WTC11 (cell line): ENCODE measurements at regions not wholly inside any gene's neighbourhood (a gene's known extent, or its start where the extent isn't known, plus 50 kb on each side); places are given as distances from the start of the nearest gene placed in this dataset.
"Not testable (repeated sequence)": the region's sequence is repeated elsewhere in the genome, so short reads cannot be mapped to it uniquely, and the experiment has no call there.

Experiments used
- ATAC-seq: fragments of 200-7000 bp; cut with Tn5 transposase; 2 replicates; pipeline ENCODE4 v1.10.0; 2021; ENCODE audit warnings: mild to moderate bottlenecking, moderate library complexity
- CTCF ChIA-PET: fragments of 300-600 bp; sonication (Branson Sonifier 250); formaldehyde crosslinking; loops from one replicate; lab custom pipeline; 2021; ENCODE audit warnings: antibody characterized with exemption; lab: Charles Lee
- POLR2A ChIA-PET: fragments of 350-600 bp; sonication (Branson Sonifier 250); formaldehyde crosslinking; loops from one replicate; lab custom pipeline; 2021; ENCODE audit warnings: antibody characterized with exemption; lab: Charles Lee
- DNase-seq: peaks from one replicate; pipeline ENCODE4 v3.0.0; 2021; ENCODE audit warnings: low spot score
- H3K27ac Mint-ChIP-seq: 2 replicates; pipeline ENCODE4 v1.8.0; 2021; ENCODE audit warnings: mixed read lengths
- H3K27me3 Mint-ChIP-seq: 2 replicates; pipeline ENCODE4 v1.8.0; 2021; ENCODE audit warnings: low read depth, mild to moderate bottlenecking, moderate library complexity, mixed read lengths
- H3K36me3 Mint-ChIP-seq: 2 replicates; pipeline ENCODE4 v1.8.0; 2021; ENCODE audit warnings: mixed read lengths
- H3K4me1 Mint-ChIP-seq: 2 replicates; pipeline ENCODE4 v1.8.0; 2022; ENCODE audit warnings: mixed read lengths
- H3K4me3 Mint-ChIP-seq: 2 replicates; pipeline ENCODE4 v1.8.0; 2021; ENCODE audit warnings: mild to moderate bottlenecking, moderate library complexity, mixed read lengths
- H3K9me3 Mint-ChIP-seq: 2 replicates; pipeline ENCODE4 v1.8.0; 2021; ENCODE audit warnings: mixed read lengths
- ATF1 ChIP-seq: sonication (generic); formaldehyde crosslinking; IDR thresholded peaks from 2 replicates; pipeline ENCODE4 v1.8.1; 2023; ENCODE audit warnings: mild to moderate bottlenecking, moderate library complexity, missing genetic modification reagents
- ESRRA ChIP-seq: sonication (generic); formaldehyde crosslinking; IDR thresholded peaks from 2 replicates; pipeline ENCODE4 v1.8.1; 2022; ENCODE audit warnings: mild to moderate bottlenecking, missing genetic modification reagents, borderline replicate concordance
- JAZF1 ChIP-seq: fragments of 250-450 bp; sonication (Bioruptor Pico); IDR thresholded peaks from 2 replicates; pipeline ENCODE4 v1.9.0; 2021; ENCODE audit warnings: moderate library complexity, mild to moderate bottlenecking, inconsistent platforms
- KAT7 ChIP-seq: sonication (generic); formaldehyde crosslinking; IDR thresholded peaks from 2 replicates; pipeline ENCODE4 v1.8.1; 2023; ENCODE audit warnings: missing genetic modification reagents, mild to moderate bottlenecking, borderline replicate concordance
- NFATC4 ChIP-seq: fragments of 250-450 bp; sonication (Bioruptor Pico); IDR thresholded peaks from 2 replicates; pipeline ENCODE4 v1.9.0; 2021; ENCODE audit warnings: mild to moderate bottlenecking
- NFE2L1 ChIP-seq: sonication (generic); formaldehyde crosslinking; IDR thresholded peaks from 2 replicates; pipeline ENCODE4 v1.8.1; 2023; ENCODE audit warnings: missing genetic modification reagents
- NFYB ChIP-seq: sonication (generic); formaldehyde crosslinking; conservative IDR thresholded peaks from 2 replicates; pipeline ENCODE4 v1.8.0; 2022; ENCODE audit warnings: low read depth, missing genetic modification reagents
- NR2C2 ChIP-seq: sonication (generic); formaldehyde crosslinking; IDR thresholded peaks from 2 replicates; pipeline ENCODE4 v1.8.0; 2022; ENCODE audit warnings: mild to moderate bottlenecking, missing genetic modification reagents
- ZNF219 ChIP-seq: sonication (generic); formaldehyde crosslinking; IDR thresholded peaks from 2 replicates; pipeline ENCODE4 v1.8.0; 2023; ENCODE audit warnings: missing genetic modification reagents, mild to moderate bottlenecking, borderline replicate concordance
- ZNF416 ChIP-seq: fragments of 250-450 bp; sonication (Bioruptor Pico); IDR thresholded peaks from 2 replicates; pipeline ENCODE4 v1.9.0; 2021; ENCODE audit warnings: mild to moderate bottlenecking, inconsistent platforms
- ZNF671 ChIP-seq: fragments of 250-450 bp; sonication (Bioruptor Pico); IDR thresholded peaks from 2 replicates; pipeline ENCODE4 v1.8.0; 2021; ENCODE audit warnings: mild to moderate bottlenecking
- TF ChIP-seq, protein P1 (sequence below): fragments of 250-450 bp; sonication (Bioruptor Pico); IDR thresholded peaks from 2 replicates; pipeline ENCODE4 v1.8.0; 2021; ENCODE audit warnings: mild to moderate bottlenecking
- TF ChIP-seq, protein P2 (sequence below): sonication (generic); formaldehyde crosslinking; IDR thresholded peaks from 2 replicates; pipeline ENCODE4 v1.8.0; 2023; ENCODE audit warnings: mild to moderate bottlenecking, missing genetic modification reagents
- TF ChIP-seq, protein P3 (sequence below): fragments of 250-450 bp; sonication (Bioruptor Pico); IDR thresholded peaks from 2 replicates; pipeline ENCODE4 v1.9.0; 2021; ENCODE audit warnings: mild to moderate bottlenecking
- TF ChIP-seq, protein P4 (sequence below): sonication (generic); formaldehyde crosslinking; IDR thresholded peaks from 2 replicates; pipeline ENCODE4 v1.8.1; 2023; ENCODE audit warnings: mild to moderate bottlenecking, missing genetic modification reagents, moderate library complexity
- TF ChIP-seq, protein P5 (sequence below): fragments of 250-450 bp; sonication (Bioruptor Pico); IDR thresholded peaks from 2 replicates; pipeline ENCODE4 v1.9.0; 2021; ENCODE audit warnings: mild to moderate bottlenecking
- TF ChIP-seq, protein P6 (sequence below): fragments of 250-450 bp; sonication (Bioruptor Pico); conservative IDR thresholded peaks from 2 replicates; pipeline ENCODE4 v1.9.0; 2021; ENCODE audit warnings: mild to moderate bottlenecking

DNA sequence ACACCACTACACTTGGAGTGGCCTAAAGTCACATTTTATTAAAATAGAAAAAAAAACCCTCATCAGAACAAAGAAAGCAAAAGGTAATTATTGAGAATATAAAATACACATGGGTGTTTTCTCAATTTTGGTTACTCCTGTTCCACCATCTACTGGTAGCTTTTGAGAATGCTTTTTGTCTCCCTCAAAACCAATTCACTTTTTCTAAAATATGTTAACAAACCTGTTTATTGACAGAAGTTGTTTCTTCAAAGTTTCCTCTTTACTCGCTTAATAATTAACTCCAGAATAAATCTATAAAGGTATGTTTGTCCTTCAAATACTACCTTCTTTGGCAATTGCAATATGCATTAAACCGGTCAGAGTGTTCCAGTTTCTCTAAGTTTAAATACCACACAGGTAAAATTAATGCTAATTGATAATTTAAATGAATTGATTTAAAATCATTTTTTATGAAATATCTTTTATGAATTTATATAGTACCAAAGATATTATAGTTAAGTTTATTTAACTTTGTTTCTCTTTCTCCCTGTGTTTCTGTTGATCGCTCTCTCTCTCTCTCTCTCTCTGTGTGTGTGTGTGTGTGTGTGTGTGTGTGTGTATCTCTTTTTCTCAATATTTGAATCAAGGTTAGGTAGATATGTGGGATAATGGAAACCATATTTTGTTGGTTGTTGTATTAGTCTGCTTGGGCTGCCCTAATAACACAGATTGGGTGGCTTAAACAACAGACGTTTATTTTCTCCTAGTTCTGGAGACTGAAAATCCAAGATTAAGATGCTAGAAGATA is 487.4 kb downstream of the PRDM9 start:
- TF ChIP-seq NFATC4 (CRISPR knock-in tag) (no peak), ZNF219 (CRISPR knock-in tag) (no peak), ATF1 (no peak), ESRRA (no peak), NFYB (CRISPR knock-in tag) (no peak), KAT7 (CRISPR knock-in tag) (no peak), ZNF671 (CRISPR knock-in tag) (no peak)
- TF ChIP-seq, protein P1, sequence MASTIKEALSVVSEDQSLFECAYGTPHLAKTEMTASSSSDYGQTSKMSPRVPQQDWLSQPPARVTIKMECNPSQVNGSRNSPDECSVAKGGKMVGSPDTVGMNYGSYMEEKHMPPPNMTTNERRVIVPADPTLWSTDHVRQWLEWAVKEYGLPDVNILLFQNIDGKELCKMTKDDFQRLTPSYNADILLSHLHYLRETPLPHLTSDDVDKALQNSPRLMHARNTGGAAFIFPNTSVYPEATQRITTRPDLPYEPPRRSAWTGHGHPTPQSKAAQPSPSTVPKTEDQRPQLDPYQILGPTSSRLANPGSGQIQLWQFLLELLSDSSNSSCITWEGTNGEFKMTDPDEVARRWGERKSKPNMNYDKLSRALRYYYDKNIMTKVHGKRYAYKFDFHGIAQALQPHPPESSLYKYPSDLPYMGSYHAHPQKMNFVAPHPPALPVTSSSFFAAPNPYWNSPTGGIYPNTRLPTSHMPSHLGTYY (CRISPR knock-in tag): no peak
- TF ChIP-seq, protein P2, sequence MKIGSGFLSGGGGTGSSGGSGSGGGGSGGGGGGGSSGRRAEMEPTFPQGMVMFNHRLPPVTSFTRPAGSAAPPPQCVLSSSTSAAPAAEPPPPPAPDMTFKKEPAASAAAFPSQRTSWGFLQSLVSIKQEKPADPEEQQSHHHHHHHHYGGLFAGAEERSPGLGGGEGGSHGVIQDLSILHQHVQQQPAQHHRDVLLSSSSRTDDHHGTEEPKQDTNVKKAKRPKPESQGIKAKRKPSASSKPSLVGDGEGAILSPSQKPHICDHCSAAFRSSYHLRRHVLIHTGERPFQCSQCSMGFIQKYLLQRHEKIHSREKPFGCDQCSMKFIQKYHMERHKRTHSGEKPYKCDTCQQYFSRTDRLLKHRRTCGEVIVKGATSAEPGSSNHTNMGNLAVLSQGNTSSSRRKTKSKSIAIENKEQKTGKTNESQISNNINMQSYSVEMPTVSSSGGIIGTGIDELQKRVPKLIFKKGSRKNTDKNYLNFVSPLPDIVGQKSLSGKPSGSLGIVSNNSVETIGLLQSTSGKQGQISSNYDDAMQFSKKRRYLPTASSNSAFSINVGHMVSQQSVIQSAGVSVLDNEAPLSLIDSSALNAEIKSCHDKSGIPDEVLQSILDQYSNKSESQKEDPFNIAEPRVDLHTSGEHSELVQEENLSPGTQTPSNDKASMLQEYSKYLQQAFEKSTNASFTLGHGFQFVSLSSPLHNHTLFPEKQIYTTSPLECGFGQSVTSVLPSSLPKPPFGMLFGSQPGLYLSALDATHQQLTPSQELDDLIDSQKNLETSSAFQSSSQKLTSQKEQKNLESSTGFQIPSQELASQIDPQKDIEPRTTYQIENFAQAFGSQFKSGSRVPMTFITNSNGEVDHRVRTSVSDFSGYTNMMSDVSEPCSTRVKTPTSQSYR: no peak
- TF ChIP-seq, protein P3, sequence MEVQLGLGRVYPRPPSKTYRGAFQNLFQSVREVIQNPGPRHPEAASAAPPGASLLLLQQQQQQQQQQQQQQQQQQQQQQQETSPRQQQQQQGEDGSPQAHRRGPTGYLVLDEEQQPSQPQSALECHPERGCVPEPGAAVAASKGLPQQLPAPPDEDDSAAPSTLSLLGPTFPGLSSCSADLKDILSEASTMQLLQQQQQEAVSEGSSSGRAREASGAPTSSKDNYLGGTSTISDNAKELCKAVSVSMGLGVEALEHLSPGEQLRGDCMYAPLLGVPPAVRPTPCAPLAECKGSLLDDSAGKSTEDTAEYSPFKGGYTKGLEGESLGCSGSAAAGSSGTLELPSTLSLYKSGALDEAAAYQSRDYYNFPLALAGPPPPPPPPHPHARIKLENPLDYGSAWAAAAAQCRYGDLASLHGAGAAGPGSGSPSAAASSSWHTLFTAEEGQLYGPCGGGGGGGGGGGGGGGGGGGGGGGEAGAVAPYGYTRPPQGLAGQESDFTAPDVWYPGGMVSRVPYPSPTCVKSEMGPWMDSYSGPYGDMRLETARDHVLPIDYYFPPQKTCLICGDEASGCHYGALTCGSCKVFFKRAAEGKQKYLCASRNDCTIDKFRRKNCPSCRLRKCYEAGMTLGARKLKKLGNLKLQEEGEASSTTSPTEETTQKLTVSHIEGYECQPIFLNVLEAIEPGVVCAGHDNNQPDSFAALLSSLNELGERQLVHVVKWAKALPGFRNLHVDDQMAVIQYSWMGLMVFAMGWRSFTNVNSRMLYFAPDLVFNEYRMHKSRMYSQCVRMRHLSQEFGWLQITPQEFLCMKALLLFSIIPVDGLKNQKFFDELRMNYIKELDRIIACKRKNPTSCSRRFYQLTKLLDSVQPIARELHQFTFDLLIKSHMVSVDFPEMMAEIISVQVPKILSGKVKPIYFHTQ: no peak
- TF ChIP-seq, all 79 proteins: peak for 0
- H3K4me1 Mint-ChIP-seq: 0 out of 2 replicates have a peak, but pooled peaks cover 5% of the 10 kb centered on the region
- ChIA-PET POLR2A (no interaction called here), CTCF (no interaction called here)
- DNase-seq (no peak), ATAC-seq (no peak)
- no peaks in the 10 kb centered on the region for H3K27me3 Mint-ChIP-seq
- no peak overlapping the region for H3K27ac Mint-ChIP-seq
- H3K36me3 Mint-ChIP-seq: no peaks in the 10 kb centered on the region; the same call in 1 of the 2 replicates
- H3K4me3 Mint-ChIP-seq: no peak overlapping the region
- peaks cover 11% of the 10 kb centered on the region for H3K9me3 Mint-ChIP-seq

DNA sequence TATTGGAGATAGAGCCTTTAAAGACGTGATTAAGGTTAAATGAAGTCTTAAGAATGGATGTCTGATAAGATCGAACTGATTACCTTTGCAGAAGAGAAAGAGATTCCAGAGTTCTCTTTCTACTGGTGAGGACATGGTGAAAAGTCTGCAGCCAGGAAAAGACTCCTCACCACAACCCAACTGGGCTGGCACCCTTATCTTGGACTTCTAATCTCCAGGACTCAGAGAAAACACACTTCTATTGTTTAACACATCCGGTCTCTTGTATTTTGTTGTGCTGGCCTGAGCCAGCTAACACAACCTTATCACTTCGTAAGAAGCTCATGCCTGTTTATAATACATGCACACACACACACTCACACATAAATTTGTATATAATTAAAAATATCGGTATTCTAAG is 489.1 kb downstream of the PRDM9 start:
- Mint-ChIP-seq H3K27ac (no peak overlapping the region), H3K9me3 (peaks cover 15% of the 10 kb centered on the region), H3K27me3 (no peaks in the 10 kb centered on the region), H3K36me3 (no peaks in the 10 kb centered on the region; the same call in 1 of the 2 replicates), H3K4me3 (no peak overlapping the region), H3K4me1 (0 out of 2 replicates have a peak, but pooled peaks cover 5% of the 10 kb centered on the region)
- TF ChIP-seq, protein P4, sequence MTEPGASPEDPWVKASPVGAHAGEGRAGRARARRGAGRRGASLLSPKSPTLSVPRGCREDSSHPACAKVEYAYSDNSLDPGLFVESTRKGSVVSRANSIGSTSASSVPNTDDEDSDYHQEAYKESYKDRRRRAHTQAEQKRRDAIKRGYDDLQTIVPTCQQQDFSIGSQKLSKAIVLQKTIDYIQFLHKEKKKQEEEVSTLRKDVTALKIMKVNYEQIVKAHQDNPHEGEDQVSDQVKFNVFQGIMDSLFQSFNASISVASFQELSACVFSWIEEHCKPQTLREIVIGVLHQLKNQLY (CRISPR knock-in tag): no peak
- CTCF ChIA-PET: no interaction called here
- POLR2A ChIA-PET: no interaction called here
- DNase-seq (no peak), ATAC-seq (no peak)

DNA sequence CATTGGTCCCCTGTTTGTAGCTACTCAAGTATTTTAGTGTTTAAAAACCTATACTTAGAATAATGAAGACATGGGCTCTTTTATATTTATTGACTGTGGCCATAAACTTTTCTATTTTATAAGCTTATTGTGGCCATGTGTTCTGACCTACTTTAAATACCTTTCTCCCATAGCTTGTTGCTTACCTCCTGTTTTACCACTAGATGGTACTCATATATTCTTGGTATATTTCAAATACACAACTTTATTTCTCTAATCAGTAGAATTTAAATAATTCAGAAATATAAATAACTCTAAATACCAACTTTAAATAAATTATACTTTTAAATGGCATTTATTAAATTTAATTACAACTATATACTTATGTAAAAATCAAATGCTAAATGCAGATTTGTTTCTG is 498.0 kb downstream of the PRDM9 start:
- Mint-ChIP-seq H3K27me3 (no peaks in the 10 kb centered on the region), H3K4me1 (peaks cover 3% of the 10 kb centered on the region; the same call in 1 of the 2 replicates), H3K9me3 (peaks cover 23% of the 10 kb centered on the region), H3K36me3 (peaks cover 3% of the 10 kb centered on the region; the same call in 1 of the 2 replicates), H3K4me3 (no peak overlapping the region), H3K27ac (no peak overlapping the region)
- DNase-seq (no peak), ATAC-seq (no peak)
- ChIA-PET POLR2A (no interaction called here), CTCF (no interaction called here)
- TF ChIP-seq NR2C2 (CRISPR knock-in tag) (no peak), ZNF416 (CRISPR knock-in tag) (no peak), NFE2L1 (no peak), JAZF1 (CRISPR knock-in tag) (no peak)
- TF ChIP-seq, protein P5, sequence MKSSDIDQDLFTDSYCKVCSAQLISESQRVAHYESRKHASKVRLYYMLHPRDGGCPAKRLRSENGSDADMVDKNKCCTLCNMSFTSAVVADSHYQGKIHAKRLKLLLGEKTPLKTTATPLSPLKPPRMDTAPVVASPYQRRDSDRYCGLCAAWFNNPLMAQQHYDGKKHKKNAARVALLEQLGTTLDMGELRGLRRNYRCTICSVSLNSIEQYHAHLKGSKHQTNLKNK (CRISPR knock-in tag): no peak
- TF ChIP-seq, protein P6, sequence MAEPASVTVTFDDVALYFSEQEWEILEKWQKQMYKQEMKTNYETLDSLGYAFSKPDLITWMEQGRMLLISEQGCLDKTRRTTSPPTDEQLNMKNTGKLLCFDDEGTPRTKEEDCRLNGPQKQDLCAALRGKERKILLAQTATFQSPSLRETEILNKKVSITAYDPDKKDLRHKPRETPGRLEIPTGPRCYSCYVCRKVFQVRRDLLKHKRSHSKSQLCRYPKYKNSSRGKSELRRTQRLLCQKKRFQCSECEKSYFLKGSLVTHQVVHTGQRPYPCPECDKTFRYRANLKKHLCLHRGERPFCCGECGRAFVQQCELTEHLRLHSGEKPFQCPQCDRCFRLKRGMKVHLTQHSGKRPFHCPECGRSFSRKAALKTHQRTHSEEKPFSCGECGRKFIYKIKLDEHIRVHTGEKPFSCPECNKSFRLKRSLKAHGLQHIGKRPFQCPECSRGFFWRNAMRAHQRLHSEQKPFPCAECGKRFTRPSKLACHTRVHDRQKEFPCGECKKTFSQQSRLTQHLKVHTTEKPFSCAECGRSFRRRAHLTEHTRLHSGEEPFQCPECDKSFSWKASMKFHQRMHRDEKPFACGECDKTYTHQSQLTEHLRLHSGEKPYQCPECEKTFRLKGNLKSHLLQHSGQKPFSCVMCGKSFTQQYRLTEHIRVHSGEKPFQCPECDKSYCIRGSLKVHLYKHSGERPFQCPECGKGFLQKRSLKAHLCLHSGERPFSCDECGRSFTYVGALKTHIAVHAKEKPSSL (CRISPR knock-in tag): no peak

DNA sequence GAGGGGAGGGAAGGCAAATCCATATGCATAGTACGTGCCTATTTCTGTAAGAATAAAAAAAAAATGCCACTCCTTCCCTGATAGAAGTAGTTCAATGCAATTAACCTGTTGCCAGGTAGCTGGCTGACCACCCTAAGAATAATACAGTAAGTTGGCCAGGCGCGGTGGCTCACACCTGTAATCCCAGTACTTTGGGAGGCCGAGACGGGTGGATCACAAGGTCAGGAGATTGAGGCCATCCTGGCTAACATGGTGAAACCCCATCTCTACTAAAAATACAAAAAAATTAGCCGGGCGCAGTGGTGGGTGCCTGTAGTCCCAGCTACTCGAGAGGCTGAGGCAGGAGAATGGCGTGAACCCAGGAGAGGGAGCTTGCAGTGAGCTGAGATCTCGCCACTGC is 510.3 kb downstream of the PRDM9 start:
- H3K27ac Mint-ChIP-seq, H3K4me1 Mint-ChIP-seq, POLR2A ChIA-PET, H3K4me3 Mint-ChIP-seq, DNase-seq, ATAC-seq, H3K36me3 Mint-ChIP-seq, H3K27me3 Mint-ChIP-seq: not testable (repeated sequence)
- peaks cover 11% of the 10 kb centered on the region for H3K9me3 Mint-ChIP-seq
- CTCF ChIA-PET: interaction anchor here (1.0 kb wide), 1 partner anchor 92 kb away, joined by 3 read pairs; no protein-coding TSS in a partner anchor
